B cell (primary cell): ENCODE measurements at regions not wholly inside any gene's neighbourhood (a gene's known extent, or its start where the extent isn't known, plus 50 kb on each side); places are given as distances from the start of the nearest gene placed in this dataset.
"Not testable (repeated sequence)": the region's sequence is repeated elsewhere in the genome, so short reads cannot be mapped to it uniquely, and the experiment has no call there.

Experiments
- EZH2 ChIP-seq: IDR thresholded peaks from 2 replicates; pipeline ENCODE4 v1.6.1; 2012; ENCODE audit warnings: borderline replicate concordance, low read depth, mild to moderate bottlenecking, moderate library complexity, low read length; ENCODE audit not compliant: insufficient read depth, poor library complexity, severe bottlenecking
- TF ChIP-seq, protein P1 (sequence below): fragments of 200-600 bp; IDR thresholded peaks from one replicate; pipeline ENCODE4 v1.8.0; 2022; ENCODE audit warnings: antibody characterized with exemption, mild to moderate bottlenecking

- TF ChIP-seq, protein P1, sequence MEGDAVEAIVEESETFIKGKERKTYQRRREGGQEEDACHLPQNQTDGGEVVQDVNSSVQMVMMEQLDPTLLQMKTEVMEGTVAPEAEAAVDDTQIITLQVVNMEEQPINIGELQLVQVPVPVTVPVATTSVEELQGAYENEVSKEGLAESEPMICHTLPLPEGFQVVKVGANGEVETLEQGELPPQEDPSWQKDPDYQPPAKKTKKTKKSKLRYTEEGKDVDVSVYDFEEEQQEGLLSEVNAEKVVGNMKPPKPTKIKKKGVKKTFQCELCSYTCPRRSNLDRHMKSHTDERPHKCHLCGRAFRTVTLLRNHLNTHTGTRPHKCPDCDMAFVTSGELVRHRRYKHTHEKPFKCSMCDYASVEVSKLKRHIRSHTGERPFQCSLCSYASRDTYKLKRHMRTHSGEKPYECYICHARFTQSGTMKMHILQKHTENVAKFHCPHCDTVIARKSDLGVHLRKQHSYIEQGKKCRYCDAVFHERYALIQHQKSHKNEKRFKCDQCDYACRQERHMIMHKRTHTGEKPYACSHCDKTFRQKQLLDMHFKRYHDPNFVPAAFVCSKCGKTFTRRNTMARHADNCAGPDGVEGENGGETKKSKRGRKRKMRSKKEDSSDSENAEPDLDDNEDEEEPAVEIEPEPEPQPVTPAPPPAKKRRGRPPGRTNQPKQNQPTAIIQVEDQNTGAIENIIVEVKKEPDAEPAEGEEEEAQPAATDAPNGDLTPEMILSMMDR = not testable (repeated sequence)
- not testable (repeated sequence) for TF ChIP-seq EZH2
These were observed 96.1 kb upstream of the BANK1 start for GRCh38 chr4:101694403-101694802.
